ENCODE measurements at regions not wholly inside any gene's neighbourhood (a gene's known extent, or its start where the extent isn't known, plus 50 kb on each side); places are given as distances from the start of the nearest gene placed in this dataset.
"Not testable (repeated sequence)": the region's sequence is repeated elsewhere in the genome, so short reads cannot be mapped to it uniquely, and the experiment has no call there.

DNA sequence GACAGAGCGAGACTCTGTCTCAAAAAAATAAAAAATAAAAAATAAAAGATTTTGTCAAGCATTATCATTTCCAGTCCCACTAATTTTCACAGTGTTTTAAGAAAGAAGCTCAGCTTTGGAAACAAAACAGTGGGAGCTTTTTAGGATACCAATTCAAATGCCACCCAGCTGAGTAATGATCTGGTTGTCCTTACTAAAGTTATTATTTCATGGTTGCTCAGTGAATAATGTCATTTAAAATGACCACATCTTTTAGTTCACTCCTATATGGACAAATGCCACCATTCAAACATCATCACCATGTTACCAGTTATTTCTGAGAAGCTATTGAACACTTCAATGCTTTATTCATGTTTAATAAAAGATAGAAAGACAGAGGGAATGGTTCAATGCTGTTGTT is 365.0 kb downstream of the CCER1 start:
- no peak for DNase-seq

DNA sequence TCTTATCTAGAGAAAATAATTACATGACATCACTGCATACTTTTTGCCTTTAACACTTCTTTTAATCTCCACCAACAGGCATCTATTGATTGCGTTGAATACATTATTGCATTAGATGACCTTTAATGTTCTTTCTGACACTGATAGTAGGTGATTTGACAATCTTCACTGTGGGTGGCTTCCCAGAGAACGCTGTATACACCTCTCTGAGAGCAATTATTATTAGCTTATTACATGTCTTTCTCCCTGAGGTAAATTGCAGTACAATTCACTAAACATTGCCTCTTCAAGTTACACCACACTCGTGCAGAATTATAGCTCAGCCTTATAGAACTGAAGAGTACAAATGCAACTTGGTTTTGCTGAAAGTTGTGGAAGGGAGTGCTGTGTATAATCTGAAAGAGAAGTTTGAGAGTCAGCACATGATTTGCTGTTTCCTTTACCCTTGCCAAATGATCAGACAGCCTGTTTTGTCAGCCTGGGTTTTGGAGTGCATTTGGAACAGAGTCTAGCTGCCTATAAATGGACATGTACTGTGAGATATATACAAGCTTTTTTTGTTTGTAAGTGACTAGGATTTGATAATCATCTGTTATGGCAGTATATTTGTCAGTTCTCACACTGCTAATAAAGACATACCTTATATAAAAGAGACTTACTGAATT is 369.2 kb downstream of the CCER1 start:
- DNase-seq = no peak

- no peak for DNase-seq
Observed at GRCh38 chr12:90576707-90577106, 378.3 kb downstream of the CCER1 start.

GRCh38 chr12:90575995-90576394 is 379.0 kb downstream of the CCER1 start:
- no peak for DNase-seq

- no peak for DNase-seq
Observed at GRCh38 chr12:90574676-90575075, 380.3 kb downstream of the CCER1 start.

DNA sequence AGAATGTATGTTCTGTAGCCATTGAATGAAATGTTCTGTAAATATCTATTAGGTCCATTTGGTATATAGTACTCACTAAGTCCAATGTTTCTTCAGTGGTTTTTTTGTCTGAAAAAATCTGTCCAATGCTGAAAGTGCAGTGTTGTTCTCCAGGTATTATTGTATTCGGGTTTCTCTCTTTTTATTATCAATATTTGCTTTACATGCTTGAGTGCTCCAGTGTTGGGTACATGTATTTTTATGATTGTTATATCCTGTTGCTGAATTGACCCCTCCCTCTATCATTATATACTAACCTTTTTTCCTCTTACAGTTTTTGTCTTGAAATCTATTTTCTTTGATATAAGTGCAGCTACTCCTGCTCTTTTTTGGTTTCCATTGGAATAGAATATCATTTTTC is 382.2 kb downstream of the CCER1 start:
- DNase-seq = no peak

GRCh38 chr12:90569685-90570084 is 385.3 kb downstream of the CCER1 start:
- no peak for DNase-seq

GRCh38 chr12:90562671-90563070 is 392.3 kb downstream of the CCER1 start:
- no peak for DNase-seq

DNA sequence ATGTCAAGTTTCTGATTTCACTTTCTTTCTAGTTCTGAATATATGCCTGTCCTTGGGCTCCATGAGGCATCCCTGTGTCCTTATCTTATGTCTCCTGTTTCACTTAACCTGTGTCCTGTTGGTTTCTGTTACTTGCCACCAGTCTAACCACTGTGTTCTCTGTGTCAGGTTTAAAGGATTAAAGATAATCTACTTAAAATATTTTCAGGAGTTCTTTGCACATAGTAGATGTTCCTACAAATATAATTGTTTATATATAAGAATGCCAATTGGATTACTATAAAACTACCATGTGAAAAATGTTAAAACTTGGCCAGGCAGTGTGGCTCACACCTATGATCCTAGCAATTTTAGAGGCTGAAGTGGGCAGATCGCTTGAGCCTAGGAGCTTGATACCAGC is 406.4 kb downstream of the CCER1 start:
- DNase-seq = no peak

DNA sequence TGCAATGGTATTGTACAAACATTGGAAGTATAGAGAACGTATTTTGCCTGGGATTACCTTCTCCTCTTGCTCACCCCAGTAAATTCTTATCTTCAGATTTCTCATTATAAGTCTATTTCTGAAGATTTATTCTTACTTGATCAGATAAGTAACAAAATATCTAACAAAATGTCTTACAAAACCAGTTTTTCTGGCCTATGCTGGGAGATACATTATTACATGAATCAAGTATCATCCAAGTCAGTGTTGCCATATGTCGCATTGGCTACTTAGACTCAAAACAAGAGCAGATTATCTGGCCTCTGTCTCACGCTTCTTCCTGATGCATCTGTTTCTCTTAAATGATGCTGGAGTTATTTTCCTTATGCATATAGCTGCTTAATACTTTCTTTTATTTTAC is 408.5 kb downstream of the CCER1 start:
- DNase-seq = no peak

DNA sequence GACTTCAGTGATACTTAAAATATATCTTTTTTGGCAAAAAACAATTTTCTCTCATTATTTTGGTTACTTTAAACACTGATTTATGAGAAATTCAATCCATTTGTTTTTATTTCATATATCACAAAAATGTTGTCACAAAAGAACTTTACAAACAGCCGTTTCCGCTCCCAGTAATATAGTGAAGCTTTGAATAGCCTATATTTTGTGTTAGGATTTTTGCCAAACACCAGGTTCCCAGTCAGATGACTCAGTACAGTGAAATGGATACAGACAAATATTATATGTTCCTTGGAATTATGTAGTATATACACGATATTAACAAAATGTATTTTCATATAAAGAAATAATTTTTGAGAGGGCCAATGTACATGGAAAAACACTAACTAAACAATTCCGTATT is 411.1 kb downstream of the CCER1 start:
- no peak for DNase-seq

DNA sequence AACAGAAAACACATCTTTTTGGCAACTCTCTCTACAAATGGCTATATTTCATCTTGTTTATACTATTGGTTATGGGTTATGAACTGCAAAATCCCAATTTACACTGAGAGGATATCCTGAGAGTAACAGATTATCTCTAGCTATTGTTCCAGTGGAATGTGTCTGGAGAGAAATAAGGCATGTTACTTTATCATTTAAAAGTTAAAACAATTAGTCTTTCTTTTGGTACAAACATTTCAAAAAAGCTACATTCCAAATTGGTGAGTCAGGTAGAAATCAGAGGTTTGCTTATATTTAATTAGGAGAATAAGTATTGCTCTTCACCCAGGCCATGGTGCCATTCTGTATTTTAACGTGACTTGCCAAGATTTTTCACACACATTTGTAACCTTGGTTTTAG is 411.6 kb downstream of the CCER1 start:
- DNase-seq = no peak

GRCh38 chr12:90542852-90543251 is 412.1 kb downstream of the CCER1 start:
- not testable (repeated sequence) for DNase-seq

- not testable (repeated sequence) for DNase-seq
Observed at GRCh38 chr12:90533828-90534227, 421.1 kb downstream of the CCER1 start.

DNA sequence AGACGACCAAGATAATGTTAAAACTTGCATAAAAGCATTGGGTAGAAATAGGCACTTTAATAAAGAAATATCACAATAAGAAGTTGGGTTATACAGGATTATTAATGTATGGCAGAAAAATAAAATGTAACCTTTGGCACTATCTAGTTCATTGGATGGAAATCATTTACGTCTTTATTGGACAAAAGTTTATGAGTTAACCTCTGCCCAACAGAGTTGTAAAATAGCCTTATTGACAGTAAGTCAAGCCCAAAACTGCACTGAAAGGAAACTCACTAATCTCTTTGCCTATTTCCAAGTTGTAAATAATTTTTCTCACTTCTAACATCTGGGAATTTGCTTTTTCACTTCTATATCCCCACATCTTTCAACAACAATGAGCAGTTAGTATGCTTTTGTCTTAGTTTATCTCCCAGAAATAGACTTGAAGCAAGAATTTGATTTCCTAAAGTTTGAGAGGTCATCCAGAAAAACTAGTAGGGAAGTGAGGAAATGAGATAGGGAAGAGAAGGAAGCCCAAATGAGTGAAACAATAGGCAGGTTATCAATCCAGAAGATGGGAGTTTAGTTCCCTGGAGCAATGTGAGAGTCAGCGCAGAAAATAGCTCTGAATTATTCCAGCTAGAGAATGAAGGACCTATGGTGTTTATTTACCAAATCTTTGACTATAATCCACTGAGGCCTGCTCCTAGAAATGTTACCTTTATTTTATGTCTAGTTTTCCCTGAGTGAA is 434.8 kb downstream of the CCER1 start:
- no peak for DNase-seq

DNA sequence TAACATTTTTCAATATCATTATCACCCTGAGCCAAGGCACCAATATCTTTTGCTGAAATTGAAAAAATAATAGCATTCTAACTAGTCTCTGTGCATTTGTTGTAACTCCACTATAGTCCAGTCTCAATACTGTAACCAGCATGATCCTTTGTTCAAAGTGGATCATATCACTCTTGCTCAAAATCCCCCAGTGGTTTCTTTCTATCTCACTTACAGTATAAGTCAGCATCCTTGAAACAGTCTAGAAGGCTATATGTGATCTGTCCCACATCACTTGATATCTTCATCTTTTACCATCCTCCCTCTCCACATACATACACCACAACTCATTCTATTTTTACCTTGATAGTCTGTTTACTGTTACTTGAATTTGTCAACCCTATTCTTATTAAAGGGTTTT is 435.7 kb downstream of the CCER1 start:
- DNase-seq = no peak

DNA sequence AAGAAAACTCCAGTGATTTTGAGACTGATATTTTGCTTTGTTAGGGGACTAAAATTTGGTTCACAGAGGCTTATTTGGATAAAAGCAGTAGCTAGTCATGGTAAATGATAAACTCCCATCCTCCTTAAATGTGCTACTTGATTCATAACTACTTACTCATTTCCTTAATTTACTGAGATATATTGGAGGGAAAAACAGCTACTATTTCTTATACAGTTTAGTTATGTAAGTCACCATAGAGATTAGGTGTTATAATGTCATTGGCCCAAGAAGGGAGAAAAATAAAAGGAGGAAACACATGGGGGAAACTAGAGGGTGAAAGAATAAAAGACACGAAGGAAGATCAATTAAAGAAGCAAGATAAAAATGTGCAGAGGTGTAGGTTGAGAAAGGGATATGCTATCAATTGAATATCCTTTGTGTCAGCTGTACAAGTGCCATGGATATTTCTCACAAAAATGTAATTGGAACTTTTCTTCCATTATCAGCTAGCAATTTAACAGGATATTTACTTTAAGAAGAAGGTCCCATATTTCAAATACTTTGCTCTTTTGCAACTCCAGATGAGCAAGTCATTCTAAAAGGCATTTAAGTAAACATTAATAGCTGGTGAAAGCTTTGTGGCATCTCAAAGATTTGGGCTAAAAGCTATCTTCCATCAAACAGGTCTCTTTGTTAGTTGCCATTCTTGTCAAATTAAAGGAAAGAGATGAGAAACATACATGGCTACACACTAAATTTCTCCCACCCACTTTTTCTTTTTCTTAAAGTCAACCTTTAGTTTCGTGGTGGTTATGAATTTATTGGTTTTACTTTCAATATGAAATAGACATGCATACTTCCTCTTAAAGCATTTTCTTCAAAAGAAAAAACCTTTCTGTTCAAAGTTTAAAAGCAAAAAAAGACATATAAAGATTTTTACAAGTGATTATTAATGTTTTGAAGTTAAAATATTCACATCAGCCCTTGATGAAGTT is 439.5 kb downstream of the CCER1 start:
- no peak for DNase-seq

DNA sequence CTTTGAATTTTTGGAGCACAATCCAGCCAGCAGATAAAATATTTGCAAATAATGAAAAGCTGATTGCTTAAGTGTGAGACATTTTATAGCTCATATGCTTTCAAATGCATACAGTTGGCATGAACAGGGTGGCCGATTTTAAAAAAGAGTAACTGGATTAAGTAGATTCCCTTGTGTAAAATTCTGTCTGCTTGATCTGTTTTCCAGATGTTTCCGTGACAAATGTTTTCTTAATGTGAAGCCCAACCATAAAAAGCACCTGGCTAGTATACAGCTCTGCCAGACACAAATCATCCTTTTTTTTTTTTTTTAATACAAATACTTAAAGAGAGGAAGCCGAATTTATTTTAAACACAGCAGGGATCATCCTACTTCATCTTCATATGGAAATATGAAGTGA is 440.7 kb downstream of the CCER1 start:
- DNase-seq = no peak

GRCh38 chr12:90512518-90512917 is 442.5 kb downstream of the CCER1 start:
- no peak for DNase-seq

DNA sequence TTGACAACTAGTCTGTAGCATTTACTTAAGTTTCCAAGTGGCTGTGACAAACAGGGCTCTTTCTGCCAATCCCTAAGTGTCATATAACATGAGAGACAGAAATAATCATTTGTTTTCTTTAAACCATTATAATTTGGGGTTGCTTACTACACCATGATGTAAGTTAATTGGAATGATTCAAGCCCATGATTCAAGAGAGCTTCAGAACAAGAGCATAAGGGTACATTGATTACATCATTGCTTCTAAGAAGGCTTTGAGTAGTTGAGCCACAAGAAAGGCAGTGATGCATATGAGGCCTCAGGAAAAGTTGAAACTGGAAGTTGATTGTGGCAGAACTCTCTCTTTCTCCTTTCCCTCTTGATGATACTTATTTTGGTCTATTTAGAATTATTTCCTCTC is 444.0 kb downstream of the CCER1 start:
- no peak for DNase-seq

- DNase-seq = no peak
Observed at GRCh38 chr12:90504806-90505205, 450.2 kb downstream of the CCER1 start.

DNA sequence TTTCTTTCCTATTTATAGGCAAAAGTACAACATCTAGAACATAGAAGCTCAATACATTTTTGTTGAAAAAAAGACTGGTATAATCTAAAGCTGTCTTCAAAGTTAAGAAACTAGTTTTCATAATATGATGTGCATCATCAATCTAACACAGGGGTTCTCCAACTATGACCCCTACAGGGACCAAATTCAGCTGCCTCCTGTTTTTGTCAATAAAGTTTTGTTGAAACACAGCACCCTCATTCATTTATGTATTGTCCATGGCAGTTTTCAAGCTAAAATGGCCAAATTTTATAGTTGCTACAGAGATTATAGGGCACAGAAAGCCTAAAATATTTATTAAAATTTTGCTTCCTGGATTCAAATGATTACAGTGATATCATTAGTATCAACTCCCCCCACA is 452.9 kb downstream of the CCER1 start:
- no peak for DNase-seq

DNA sequence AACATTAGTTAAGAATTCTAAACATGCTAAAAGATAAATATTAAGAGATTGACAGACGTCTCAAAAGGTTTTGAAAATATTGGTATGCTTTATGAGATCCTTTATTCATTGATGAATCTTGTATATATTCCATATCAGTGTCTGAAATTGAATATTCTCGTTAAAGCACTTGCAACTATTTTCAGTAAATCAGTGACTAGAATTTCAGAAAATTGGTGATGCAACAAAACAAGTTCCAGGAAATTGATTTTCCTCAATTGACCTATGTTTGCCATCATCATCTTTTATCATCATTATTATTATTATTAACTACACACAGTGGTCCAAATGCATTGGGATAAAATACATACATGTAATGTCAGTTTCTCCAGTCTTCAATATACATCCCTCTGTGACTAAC is 453.6 kb downstream of the CCER1 start:
- no peak for DNase-seq

Measured in suppressor macrophage (primary cell).